HEK293 (cell line): ENCODE measurements at regions not wholly inside any gene's neighbourhood (a gene's known extent, or its start where the extent isn't known, plus 50 kb on each side); places are given as distances from the start of the nearest gene placed in this dataset.

ENCODE experiments used
- BCL11A ChIP-seq: fragments of 450-650 bp; formaldehyde crosslinking; IDR thresholded peaks from 2 replicates; pipeline ENCODE4 v1.5.1; 2016; ENCODE audit warnings: low read depth, missing biosample characterization, missing genetic modification characterization
- CTCF ChIP-seq: fragments of 450-650 bp; formaldehyde crosslinking; IDR thresholded peaks from 2 replicates; pipeline ENCODE4 v1.5.1; 2016; ENCODE audit warnings: missing biosample characterization, missing genetic modification characterization
- PRDM10 ChIP-seq: fragments of 450-650 bp; formaldehyde crosslinking; IDR thresholded peaks from 2 replicates; pipeline ENCODE4 v1.5.1; 2016; ENCODE audit warnings: missing biosample characterization, missing genetic modification characterization
- REST ChIP-seq: fragments of 450-650 bp; formaldehyde crosslinking; IDR thresholded peaks from 2 replicates; pipeline ENCODE4 v1.5.1; 2016; ENCODE audit warnings: missing biosample characterization, missing genetic modification characterization
- TCF7L2 ChIP-seq: IDR thresholded peaks from 2 replicates; pipeline ENCODE4 v1.6.1; 2011; ENCODE audit warnings: low read depth, mild to moderate bottlenecking, inconsistent platforms, low read length, moderate library complexity, borderline replicate concordance
- ZBTB49 ChIP-seq: fragments of 450-650 bp; formaldehyde crosslinking; IDR thresholded peaks from 2 replicates; pipeline ENCODE4 v1.5.1; 2016; ENCODE audit warnings: missing biosample characterization, missing genetic modification characterization, low read depth
- ZFP37 ChIP-seq: fragments of 450-650 bp; formaldehyde crosslinking; IDR thresholded peaks from 2 replicates; pipeline ENCODE4 v1.5.1; 2016; ENCODE audit warnings: missing biosample characterization, missing genetic modification characterization
- ZFP69B ChIP-seq: fragments of 450-650 bp; formaldehyde crosslinking; IDR thresholded peaks from 2 replicates; pipeline ENCODE4 v1.5.1; 2016; ENCODE audit warnings: missing biosample characterization, missing genetic modification characterization
- ZNF48 ChIP-seq: fragments of 450-650 bp; formaldehyde crosslinking; IDR thresholded peaks from 2 replicates; pipeline ENCODE4 v1.5.1; 2016; ENCODE audit warnings: missing biosample characterization, missing genetic modification characterization
- ZNF677 ChIP-seq: fragments of 450-650 bp; IDR thresholded peaks from 2 replicates; pipeline ENCODE4 v1.5.0; 2018; ENCODE audit warnings: missing biosample characterization, mild to moderate bottlenecking, missing genetic modification characterization, moderate library complexity
- ZSCAN23 ChIP-seq: fragments of 450-650 bp; formaldehyde crosslinking; IDR thresholded peaks from 2 replicates; pipeline ENCODE4 v1.5.1; 2016; ENCODE audit warnings: missing biosample characterization, missing genetic modification characterization

- no peak for TF ChIP-seq REST (tag by site-specific recombination)
- no peak for TF ChIP-seq BCL11A (tag by site-specific recombination)
- no peak for TF ChIP-seq ZFP69B (tag by site-specific recombination)
- TF ChIP-seq ZNF48 (tag by site-specific recombination) = no peak
- TF ChIP-seq PRDM10 (tag by site-specific recombination) = no peak
- TF ChIP-seq CTCF = no peak
- no peak for TF ChIP-seq ZBTB49 (tag by site-specific recombination)
- no peak for TF ChIP-seq ZFP37 (tag by site-specific recombination)
- TF ChIP-seq TCF7L2 = no peak
- TF ChIP-seq ZSCAN23 (tag by site-specific recombination) = no peak
- no peak for TF ChIP-seq ZNF677 (tag by site-specific recombination)
These were observed 338.3 kb downstream of the ETV1 start for GRCh38 chr7:13651167-13651566.
